Heart left ventricle (tissue), 16 donors: ENCODE measurements at regions not wholly inside any gene's neighbourhood (a gene's known extent, or its start where the extent isn't known, plus 50 kb on each side); places are given as distances from the start of the nearest gene placed in this dataset.

Experiments used
- ATAC-seq, 4 donors: fragments of 200-7000 bp; cut with Tn5 transposase; one replicate each; pipeline ENCODE4 v1.9.1; 2020 to 2022; ENCODE audit warnings: moderate library complexity in 4 of 4, mild to moderate bottlenecking in 3 of 4, moderate number of reproducible peaks in 1 of 4
- DNase-seq, 5 donors: peaks; one replicate each; pipeline ENCODE4 v3.0.0-alpha.2; 2020
- H3K27ac ChIP-seq, 12 donors: fragments of 200-600 bp; sonication (generic) in 4 of 12; one replicate each; pipeline versions ENCODE4 v1.5.0 to v1.8.0; 2016 to 2022; ENCODE audit warnings: mild to moderate bottlenecking in 2 of 12
- H3K27me3 ChIP-seq, 9 donors: fragments of 200-600 bp; sonication (generic) in 2 of 9; one replicate each; pipeline versions ENCODE4 v1.5.1 to v1.8.0; 2016 to 2022; ENCODE audit warnings: mild to moderate bottlenecking in 3 of 9
- H3K36me3 ChIP-seq, 9 donors: fragments of 200-600 bp; sonication (generic) in 2 of 9; one replicate each; pipeline versions ENCODE4 v1.5.0 to v1.8.0; 2018 to 2022; ENCODE audit warnings: mild to moderate bottlenecking in 2 of 9
- H3K4me1 ChIP-seq, 12 donors: fragments of 200-600 bp; sonication (generic) in 4 of 12; one replicate each; pipeline versions ENCODE4 v1.5.0 to v1.8.0; 2016 to 2022; ENCODE audit warnings: mild to moderate bottlenecking in 3 of 12
- H3K4me3 ChIP-seq, 12 donors: fragments of 200-600 bp; sonication (generic) in 4 of 12; one replicate each; pipeline versions ENCODE4 v1.5.0 to v1.8.0; 2017 to 2022; ENCODE audit warnings: mild to moderate bottlenecking in 9 of 12, moderate library complexity in 4 of 12
- H3K9me3 ChIP-seq, 12 donors: fragments of 200-600 bp; sonication (generic) in 4 of 12; one replicate each; pipeline versions ENCODE4 v1.5.0 to v1.8.0; 2016 to 2022; ENCODE audit warnings: mild to moderate bottlenecking in 1 of 12
- POLR2A ChIP-seq, 2 donors: fragments of 450-650 bp; IDR thresholded peaks; one replicate each; pipeline ENCODE4 v1.6.1; 2017; ENCODE audit warnings: antibody characterized with exemption in 2 of 2, mild to moderate bottlenecking in 2 of 2, moderate library complexity in 2 of 2
- WGBS, 4 donors: extraction: QIAGEN DNeasy Blood & Tissue Kit in 2 of 4; methylation state at CpG; one replicate each; pipeline versions ENCODE4 v1.1.5 to v1.1.7; 2013 to 2018; 5-methylcytosine and 5-hydroxymethylcytosine counted together
- intact Hi-C, 10 donors: fragments of 100-400 bp; cut with DNase I; formaldehyde crosslinking; loops; one replicate each; pipeline versions ENCODE4 v1.11.1 to v1.14.2; 2022
- TF ChIP-seq, protein P1 (sequence below), 12 donors: fragments of 200-600 bp; sonication (generic) in 4 of 12; IDR thresholded peaks; one replicate each; pipeline versions ENCODE4 v1.5.0 to v1.8.0; 2018 to 2022; ENCODE audit warnings: antibody characterized with exemption in 12 of 12, mild to moderate bottlenecking in 5 of 12
- donor health status: ischemic (EF 13 %, LVEDD 7.1; RV severe dilation, severe dysfunction).
- donor health status: healthy with polysubstance abuse.
- donor health status: DM: no; HTN: yes; CAD: no.
- donor health status: DM: no; HTN: no; CAD: no.
- donor health status: ischemic (EF 25% LVEDD 6.9; RV normal size, moderate dysfunction).
- donor health status: ischemic (EF 25% LVEDD 5.7; RV mildly dilated, moderate dysfunction).
- donor health status: healthy.
- donor health status: DM: yes; HTN: yes; CAD: no.
- donor health status: ischemic (EF 35%, LVEDD 5.7; RV mildly dilated, moderate dysfunction).
- donor health status: nonischemic (EF 11% LVEDD 7.7; RV severe dilation, severe dysfunction).
- donor health status: DM: yes; HTN: yes; CAD: no.
- donor health status: PGD.
- donor health status: ischemic (EF 29% LVEDD 5.4; RV normal size, mild dysfunction).
- donor health status: nonischemic (EF 23%, LVEDD 6.1; RV moderate dilation, normal function).

DNA sequence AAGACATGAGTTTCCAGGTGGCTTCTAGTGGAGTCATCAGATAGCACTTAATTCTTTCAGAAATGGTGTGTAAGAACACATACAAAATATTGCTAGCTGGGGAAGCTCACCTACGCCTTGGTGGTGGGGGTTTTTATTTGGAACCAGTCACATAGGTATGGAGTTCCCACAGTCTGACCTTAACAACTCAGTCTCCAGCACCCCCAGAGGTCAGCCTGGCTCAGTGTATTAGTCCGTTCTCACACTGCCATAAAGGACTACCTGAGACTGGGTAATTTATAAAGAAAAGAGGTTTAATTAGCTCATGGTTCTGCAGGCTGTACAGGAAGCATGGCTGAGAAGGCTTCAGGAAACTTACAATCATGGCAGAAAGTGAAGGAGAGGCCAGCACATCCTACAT is 317.5 kb upstream of the ZC3H12C start:
- H3K4me3 ChIP-seq, result no peak overlapping the region
- H3K27me3 ChIP-seq, result no peaks in the 10 kb centered on the region
- no peak for DNase-seq
- H3K27ac ChIP-seq, result no peak overlapping the region
- H3K36me3 ChIP-seq, result no peaks in the 10 kb centered on the region
- WGBS, 4 donors, result 69 to 87% (median 82%) methylated on average over 2 of the region's 2 CpGs
- intact Hi-C loops, result no loop called here
- no peaks in the 10 kb centered on the region for H3K4me1 ChIP-seq
- no peak for ATAC-seq
- no peaks in the 10 kb centered on the region for H3K9me3 ChIP-seq
- TF ChIP-seq, protein P1, sequence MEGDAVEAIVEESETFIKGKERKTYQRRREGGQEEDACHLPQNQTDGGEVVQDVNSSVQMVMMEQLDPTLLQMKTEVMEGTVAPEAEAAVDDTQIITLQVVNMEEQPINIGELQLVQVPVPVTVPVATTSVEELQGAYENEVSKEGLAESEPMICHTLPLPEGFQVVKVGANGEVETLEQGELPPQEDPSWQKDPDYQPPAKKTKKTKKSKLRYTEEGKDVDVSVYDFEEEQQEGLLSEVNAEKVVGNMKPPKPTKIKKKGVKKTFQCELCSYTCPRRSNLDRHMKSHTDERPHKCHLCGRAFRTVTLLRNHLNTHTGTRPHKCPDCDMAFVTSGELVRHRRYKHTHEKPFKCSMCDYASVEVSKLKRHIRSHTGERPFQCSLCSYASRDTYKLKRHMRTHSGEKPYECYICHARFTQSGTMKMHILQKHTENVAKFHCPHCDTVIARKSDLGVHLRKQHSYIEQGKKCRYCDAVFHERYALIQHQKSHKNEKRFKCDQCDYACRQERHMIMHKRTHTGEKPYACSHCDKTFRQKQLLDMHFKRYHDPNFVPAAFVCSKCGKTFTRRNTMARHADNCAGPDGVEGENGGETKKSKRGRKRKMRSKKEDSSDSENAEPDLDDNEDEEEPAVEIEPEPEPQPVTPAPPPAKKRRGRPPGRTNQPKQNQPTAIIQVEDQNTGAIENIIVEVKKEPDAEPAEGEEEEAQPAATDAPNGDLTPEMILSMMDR (IDR thresholded peaks at IDR 0.05), result no peak
- no peak for TF ChIP-seq POLR2A (IDR thresholded peaks at IDR 0.05)

DNA sequence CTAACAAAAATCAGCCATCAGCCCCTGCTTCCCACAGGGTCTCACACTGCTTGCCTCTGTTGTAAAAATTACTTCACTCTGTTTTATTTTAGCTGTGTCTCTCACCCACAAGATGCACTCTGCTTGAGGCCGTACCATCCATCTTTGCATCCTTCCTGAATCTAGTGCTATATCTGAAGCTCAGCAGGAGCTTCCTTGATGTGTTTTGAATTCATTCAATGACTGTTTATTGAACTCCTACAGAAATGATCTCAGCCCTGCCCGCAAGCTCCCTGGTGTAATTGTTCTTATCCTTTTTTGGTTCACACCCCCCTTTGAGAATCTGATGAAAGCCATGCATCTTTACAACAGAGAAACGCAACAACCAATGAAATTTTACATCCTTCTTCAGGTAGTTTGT is 310.2 kb upstream of the ZC3H12C start:
- ATAC-seq, result no peak
- TF ChIP-seq, protein P1 (IDR thresholded peaks at IDR 0.05), result no peak
- TF ChIP-seq POLR2A (IDR thresholded peaks at IDR 0.05), result no peak
- 63 to 71% (median 70%) methylated on average over 3 of the region's 3 CpGs for WGBS, 4 donors

DNA sequence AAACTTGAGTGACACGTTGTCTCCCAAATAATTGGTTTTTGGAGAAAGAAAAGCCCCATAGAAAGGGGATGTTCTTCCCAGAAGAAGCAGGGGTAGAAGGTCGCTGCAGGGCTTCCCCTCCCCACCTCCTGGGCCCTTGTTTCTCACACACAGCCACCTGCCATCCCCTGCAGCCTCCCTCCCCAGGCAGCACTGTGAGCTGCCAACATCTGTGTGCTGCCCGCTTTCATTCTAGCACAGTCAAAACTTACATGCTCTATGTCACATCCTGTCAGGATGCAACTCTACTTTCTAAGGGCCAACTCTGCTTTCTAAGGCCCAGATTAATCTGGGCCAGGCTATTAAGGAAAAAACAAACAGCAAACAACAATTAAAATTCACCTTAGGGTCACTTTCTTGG is 309.4 kb upstream of the ZC3H12C start:
- WGBS, 4 donors, result 49 to 68% (median 56%) methylated on average over 3 of the region's 3 CpGs

More for the DNA sequence above, 310.2 kb upstream of the ZC3H12C start:
- no peak for DNase-seq
- H3K36me3 ChIP-seq, result no peaks in the 10 kb centered on the region
- H3K4me1 ChIP-seq, result no peaks in the 10 kb centered on the region
- no peaks in the 10 kb centered on the region for H3K27me3 ChIP-seq
- no peak overlapping the region for H3K27ac ChIP-seq
- intact Hi-C loops, result no loop called here
- H3K9me3 ChIP-seq, result no peaks in the 10 kb centered on the region
- no peak overlapping the region for H3K4me3 ChIP-seq

DNA sequence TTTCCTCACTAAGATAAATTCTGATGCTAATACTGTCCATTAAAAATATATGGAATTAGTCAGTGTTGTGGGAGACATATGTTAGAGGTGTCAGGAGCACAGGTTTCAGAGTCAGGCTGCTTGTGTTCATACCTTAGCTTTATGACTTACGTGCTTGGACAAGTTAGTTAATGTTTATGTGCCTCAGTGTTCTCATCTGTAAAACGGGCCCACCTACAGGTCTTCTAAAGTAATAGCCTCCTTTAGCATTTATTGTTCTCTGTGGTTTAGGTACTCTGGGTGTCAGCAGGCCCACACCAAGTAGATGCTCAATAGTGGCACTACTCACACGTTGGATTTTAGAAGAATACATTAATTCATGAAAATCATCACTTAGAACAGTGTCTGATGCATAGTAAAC is 308.7 kb upstream of the ZC3H12C start:
- TF ChIP-seq POLR2A (IDR thresholded peaks at IDR 0.05), result no peak
- TF ChIP-seq, protein P1 (IDR thresholded peaks at IDR 0.05), result no peak
- DNase-seq, result no peak

More for the DNA sequence above, 309.4 kb upstream of the ZC3H12C start:
- TF ChIP-seq, protein P1 (IDR thresholded peaks at IDR 0.05), result no peak
- TF ChIP-seq POLR2A (IDR thresholded peaks at IDR 0.05), result no peak
- DNase-seq (no peak), ATAC-seq (no peak)
- Histone ChIP-seq H3K27me3 (no peaks in the 10 kb centered on the region), H3K4me3 (no peak overlapping the region), H3K9me3 (no peaks in the 10 kb centered on the region), H3K27ac (no peak overlapping the region), H3K36me3 (no peaks in the 10 kb centered on the region), H3K4me1 (no peaks in the 10 kb centered on the region)
- intact Hi-C loops, result no loop called here

More for the DNA sequence above, 308.7 kb upstream of the ZC3H12C start:
- intact Hi-C loops, result no loop called here
- Histone ChIP-seq H3K4me1 (no peaks in the 10 kb centered on the region), H3K27ac (no peak overlapping the region), H3K4me3 (no peak overlapping the region), H3K9me3 (no peaks in the 10 kb centered on the region), H3K36me3 (no peaks in the 10 kb centered on the region), H3K27me3 (no peaks in the 10 kb centered on the region)
- ATAC-seq, result no peak
- 76 to 90% (median 86%) methylated on average over 3 of the region's 3 CpGs for WGBS, 4 donors
